ENCODE measurements at regions not wholly inside any gene's neighbourhood (a gene's known extent, or its start where the extent isn't known, plus 50 kb on each side); places are given as distances from the start of the nearest gene placed in this dataset.

DNA sequence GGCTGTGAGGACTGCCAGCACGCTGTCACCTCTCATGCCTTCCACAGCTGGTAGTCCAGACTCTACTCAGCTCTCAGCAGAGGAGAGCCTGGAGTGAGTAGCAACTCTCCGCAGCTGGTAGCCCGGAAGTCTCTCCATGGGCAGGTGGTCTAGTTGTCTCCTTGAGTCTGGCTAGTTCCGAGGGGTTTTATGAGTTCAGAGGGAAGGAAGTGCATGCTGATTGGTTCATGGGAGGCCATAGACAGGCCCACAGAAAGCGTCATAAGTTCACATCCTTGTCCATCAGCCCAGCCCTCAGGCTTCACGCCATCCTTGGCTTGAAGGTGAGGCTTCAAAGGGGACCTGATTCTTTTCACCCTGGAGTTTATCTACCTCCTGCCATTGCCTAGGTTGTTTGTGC is 2662.4 kb upstream of the PCDH20 start:
- TF ChIP-seq CTCF (IDR thresholded peaks at IDR 0.05) (no peak), POLR2A (IDR thresholded peaks at IDR 0.05) (no peak)

All from ovary (tissue), 3 donors.